ENCODE measurements at regions not wholly inside any gene's neighbourhood (a gene's known extent, or its start where the extent isn't known, plus 50 kb on each side); places are given as distances from the start of the nearest gene placed in this dataset.

- TF ChIP-seq TBP (IDR thresholded peaks at IDR 0.05; ENCODE audit: low read depth, low read length) (no peak), CTCF (IDR thresholded peaks at IDR 0.05; ENCODE audit: control extremely low read depth in 1 of 3, insufficient read depth in 1 of 3, low read depth in 1 of 3, low read length in 3 of 3) (no peak), FOSL1 (IDR thresholded peaks at IDR 0.05; ENCODE audit: insufficient read depth, low read depth, low read length) (no peak), POLR2A (IDR thresholded peaks at IDR 0.05; ENCODE audit: control extremely low read depth in 1 of 2, low read depth in 2 of 2, low read length in 2 of 2) (no peak), PHF8 (conservative IDR thresholded peaks at IDR 0.05; ENCODE audit: low read depth, low read length) (no peak), SIN3A (conservative IDR thresholded peaks at IDR 0.05 in 1 of 2, IDR thresholded peaks at IDR 0.05 in 1 of 2; ENCODE audit: low read depth in 1 of 2, low read length in 2 of 2) (no peak), HDAC2 (IDR thresholded peaks at IDR 0.05; ENCODE audit: borderline replicate concordance in 1 of 2, low read depth in 2 of 2, low read length in 2 of 2) (no peak), CHD1 (IDR thresholded peaks at IDR 0.05; ENCODE audit: low read depth, low read length) (no peak), ATF2 (IDR thresholded peaks at IDR 0.05; ENCODE audit: low read length) (no peak)
Measured at GRCh38 chr5:173720286-173720952, 104.0 kb upstream of the BOD1 start.
